Esophagus squamous epithelium (tissue), 5 donors: ENCODE measurements at regions not wholly inside any gene's neighbourhood (a gene's known extent, or its start where the extent isn't known, plus 50 kb on each side); places are given as distances from the start of the nearest gene placed in this dataset.

ENCODE experiments used
- DNase-seq: peaks from one replicate; lab custom pipeline; 2025; lab: John Stamatoyannopoulos, UW
- H3K27ac ChIP-seq, 4 donors: fragments of 200-600 bp; sonication (generic); one replicate each; pipeline ENCODE4 v1.5.1; 2016 to 2019; ENCODE audit warnings: mild to moderate bottlenecking in 1 of 4
- H3K27me3 ChIP-seq, 4 donors: fragments of 200-600 bp; sonication (generic); 1 replicate in 3 of 4; 2 replicates in 1 of 4; pipeline versions ENCODE4 v1.5.1 to v1.6.0; 2017 to 2021; ENCODE audit warnings: antibody characterized with exemption in 1 of 4
- H3K36me3 ChIP-seq, 3 donors: fragments of 200-600 bp; sonication (generic); one replicate each; pipeline ENCODE4 v1.5.1; 2016 to 2019
- H3K4me1 ChIP-seq, 3 donors: fragments of 200-600 bp; sonication (generic); one replicate each; pipeline ENCODE4 v1.5.1; 2017 to 2019
- H3K4me3 ChIP-seq, 4 donors: fragments of 200-600 bp; sonication (generic); 1 replicate in 3 of 4; 2 replicates in 1 of 4; pipeline ENCODE4 v1.5.1; 2016 to 2019; ENCODE audit warnings: mild to moderate bottlenecking in 2 of 4, moderate library complexity in 1 of 4
- H3K9me3 ChIP-seq, 3 donors: fragments of 200-600 bp; sonication (generic); one replicate each; pipeline ENCODE4 v1.5.1; 2016 to 2019
- POLR2A ChIP-seq, 4 donors: fragments of 450-650 bp; IDR thresholded peaks; one replicate each; pipeline ENCODE4 v1.6.1; 2017; ENCODE audit warnings: antibody characterized with exemption in 4 of 4, mild to moderate bottlenecking in 4 of 4, moderate library complexity in 3 of 4
- WGBS, 2 donors: methylation state at CpG; one replicate each; pipeline ENCODE4 v1.1.5; 2018; 5-methylcytosine and 5-hydroxymethylcytosine counted together
- intact Hi-C: fragments of 100-400 bp; cut with DNase I; formaldehyde crosslinking; loops from one replicate; pipeline ENCODE4 v1.15.0; 2022
- TF ChIP-seq, protein P1 (sequence below), 6 experiments: fragments of 450-650 bp in 4 of 6; fragments of 200-600 bp in 2 of 6; sonication (generic) in 2 of 6; IDR thresholded peaks; one replicate each; pipeline ENCODE4 v1.5.1; 2016 to 2019; ENCODE audit warnings: antibody characterized with exemption in 6 of 6, mild to moderate bottlenecking in 4 of 6, moderate library complexity in 4 of 6
- donor health status: DM: yes; HTN: yes; CAD: no.

DNA sequence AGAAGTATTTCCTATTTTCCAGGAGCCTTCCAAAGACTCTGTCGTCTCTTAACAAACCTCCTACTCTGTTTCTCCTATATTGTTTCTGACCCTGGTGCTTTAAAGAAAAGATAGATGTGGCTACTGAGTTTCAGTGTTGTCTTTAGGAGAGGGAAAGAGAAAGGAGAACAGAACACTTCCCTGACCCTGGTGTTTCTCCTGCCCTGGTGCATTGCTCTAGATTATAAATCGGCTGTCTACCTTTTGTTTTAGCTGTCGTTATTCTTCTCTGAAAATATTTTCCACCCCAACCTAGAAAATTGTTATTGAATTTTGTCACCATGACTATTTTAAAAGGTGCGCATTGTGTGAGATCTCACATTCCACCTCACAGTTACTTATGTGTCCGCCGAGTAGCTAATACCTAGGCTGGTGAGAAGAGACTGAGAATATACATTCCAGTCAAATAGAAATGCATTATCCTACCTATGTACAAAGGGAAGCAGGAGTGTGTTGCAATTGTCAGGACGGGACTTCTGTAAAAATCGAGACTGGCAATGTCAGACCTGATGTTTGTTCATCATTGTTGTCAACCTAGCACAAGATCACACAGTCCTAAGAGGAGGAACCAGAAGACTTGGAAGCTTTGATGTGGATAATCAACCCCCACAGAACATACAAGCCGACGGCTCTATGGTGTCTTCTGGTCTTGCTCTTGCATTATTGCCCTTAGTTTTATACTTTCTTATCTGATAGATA, 108.7 kb upstream of the SLC38A4 start:
- Histone ChIP-seq H3K36me3 (no peaks in the 10 kb centered on the region), H3K27me3 (no peaks in the 10 kb centered on the region), H3K4me1 (peaks cover 0 to 20% (median 0%) of the 10 kb centered on the region in 3 donors), H3K27ac (no peak overlapping the region), H3K4me3 (no peak overlapping the region), H3K9me3 (no peaks in the 10 kb centered on the region)
- TF ChIP-seq, protein P1, sequence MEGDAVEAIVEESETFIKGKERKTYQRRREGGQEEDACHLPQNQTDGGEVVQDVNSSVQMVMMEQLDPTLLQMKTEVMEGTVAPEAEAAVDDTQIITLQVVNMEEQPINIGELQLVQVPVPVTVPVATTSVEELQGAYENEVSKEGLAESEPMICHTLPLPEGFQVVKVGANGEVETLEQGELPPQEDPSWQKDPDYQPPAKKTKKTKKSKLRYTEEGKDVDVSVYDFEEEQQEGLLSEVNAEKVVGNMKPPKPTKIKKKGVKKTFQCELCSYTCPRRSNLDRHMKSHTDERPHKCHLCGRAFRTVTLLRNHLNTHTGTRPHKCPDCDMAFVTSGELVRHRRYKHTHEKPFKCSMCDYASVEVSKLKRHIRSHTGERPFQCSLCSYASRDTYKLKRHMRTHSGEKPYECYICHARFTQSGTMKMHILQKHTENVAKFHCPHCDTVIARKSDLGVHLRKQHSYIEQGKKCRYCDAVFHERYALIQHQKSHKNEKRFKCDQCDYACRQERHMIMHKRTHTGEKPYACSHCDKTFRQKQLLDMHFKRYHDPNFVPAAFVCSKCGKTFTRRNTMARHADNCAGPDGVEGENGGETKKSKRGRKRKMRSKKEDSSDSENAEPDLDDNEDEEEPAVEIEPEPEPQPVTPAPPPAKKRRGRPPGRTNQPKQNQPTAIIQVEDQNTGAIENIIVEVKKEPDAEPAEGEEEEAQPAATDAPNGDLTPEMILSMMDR (IDR thresholded peaks at IDR 0.05) = no peak
- no peak for TF ChIP-seq POLR2A (IDR thresholded peaks at IDR 0.05)
- 74 to 78% methylated on average over 10 of the region's 10 CpGs for WGBS, 2 donors
- no peak for DNase-seq
- intact Hi-C loops = loop anchor here (5.0 to 10.0 kb wide), 2 partner anchors 257 to 780 kb away; no protein-coding TSS in a partner anchor

DNA sequence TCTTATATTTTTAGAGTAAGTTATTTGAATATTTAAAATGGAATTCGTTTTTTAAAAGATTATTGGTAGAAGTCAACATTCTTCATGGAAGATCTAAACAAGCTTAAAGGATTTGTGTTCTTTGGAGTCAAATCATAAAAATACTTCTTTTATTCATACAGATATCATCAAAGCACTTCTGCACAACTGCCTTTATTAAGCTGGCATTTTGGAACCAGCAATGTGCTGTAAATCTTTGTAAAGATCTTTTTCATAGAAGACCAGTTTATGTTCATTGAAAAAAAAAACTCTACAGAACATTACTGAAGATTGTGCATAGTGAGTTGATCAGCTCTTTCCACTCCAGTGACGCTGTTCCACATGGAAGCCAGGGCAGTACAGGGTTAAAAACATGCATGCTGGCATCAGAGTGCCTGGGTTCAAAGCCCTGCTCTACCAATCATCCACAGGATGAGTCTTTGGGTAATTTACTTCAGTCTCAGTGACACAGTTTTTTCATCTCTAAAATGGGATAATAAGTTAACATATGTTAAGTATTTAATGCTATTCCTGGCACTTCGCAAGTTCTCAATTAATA, 109.6 kb upstream of the SLC38A4 start:
- H3K4me3 ChIP-seq = no peak overlapping the region
- 81 to 85% methylated on average over 3 of the region's 3 CpGs for WGBS, 2 donors
- intact Hi-C loops = loop anchor here (10.0 kb wide), 1 partner anchor 781 kb away; no protein-coding TSS in a partner anchor
- no peaks in the 10 kb centered on the region for H3K36me3 ChIP-seq
- H3K27ac ChIP-seq = no peak overlapping the region
- no peaks in the 10 kb centered on the region for H3K9me3 ChIP-seq
- H3K27me3 ChIP-seq = no peaks in the 10 kb centered on the region
- TF ChIP-seq, protein P1 (IDR thresholded peaks at IDR 0.05) = no peak
- no peak for TF ChIP-seq POLR2A (IDR thresholded peaks at IDR 0.05)
- DNase-seq = no peak
- peaks cover 0 to 20% (median 0%) of the 10 kb centered on the region in 3 donors for H3K4me1 ChIP-seq

DNA sequence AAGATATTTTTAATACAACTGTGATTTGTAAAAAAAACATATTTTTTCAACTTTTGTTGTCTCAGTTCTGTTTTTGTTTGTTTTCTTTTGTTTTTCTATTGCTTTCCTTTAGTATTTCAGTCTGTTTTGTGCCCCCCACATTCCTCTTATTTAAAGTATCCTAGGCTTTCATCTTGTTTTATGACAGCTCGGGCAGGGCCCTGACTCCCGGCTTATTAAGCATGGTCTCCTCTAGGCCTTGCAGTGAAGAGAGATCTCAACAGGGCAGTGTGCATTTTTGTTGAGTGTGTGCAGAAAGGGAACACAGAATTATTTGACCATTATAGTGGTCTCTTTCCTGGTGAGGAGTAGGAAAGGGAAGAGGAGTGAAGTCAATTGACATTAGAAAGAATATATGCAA, 110.2 kb upstream of the SLC38A4 start:
- TF ChIP-seq, protein P1 (IDR thresholded peaks at IDR 0.05) = no peak
- TF ChIP-seq POLR2A (IDR thresholded peaks at IDR 0.05) = no peak
- Histone ChIP-seq H3K9me3 (no peaks in the 10 kb centered on the region), H3K4me3 (no peak overlapping the region), H3K36me3 (no peaks in the 10 kb centered on the region), H3K27me3 (no peaks in the 10 kb centered on the region), H3K4me1 (peaks cover 0 to 20% (median 0%) of the 10 kb centered on the region in 3 donors), H3K27ac (no peak overlapping the region)
- intact Hi-C loops = loop anchor here (10.0 kb wide), 1 partner anchor 781 kb away; no protein-coding TSS in a partner anchor
- 45 to 51% methylated on average over 2 of the region's 2 CpGs for WGBS, 2 donors
- no peak for DNase-seq

DNA sequence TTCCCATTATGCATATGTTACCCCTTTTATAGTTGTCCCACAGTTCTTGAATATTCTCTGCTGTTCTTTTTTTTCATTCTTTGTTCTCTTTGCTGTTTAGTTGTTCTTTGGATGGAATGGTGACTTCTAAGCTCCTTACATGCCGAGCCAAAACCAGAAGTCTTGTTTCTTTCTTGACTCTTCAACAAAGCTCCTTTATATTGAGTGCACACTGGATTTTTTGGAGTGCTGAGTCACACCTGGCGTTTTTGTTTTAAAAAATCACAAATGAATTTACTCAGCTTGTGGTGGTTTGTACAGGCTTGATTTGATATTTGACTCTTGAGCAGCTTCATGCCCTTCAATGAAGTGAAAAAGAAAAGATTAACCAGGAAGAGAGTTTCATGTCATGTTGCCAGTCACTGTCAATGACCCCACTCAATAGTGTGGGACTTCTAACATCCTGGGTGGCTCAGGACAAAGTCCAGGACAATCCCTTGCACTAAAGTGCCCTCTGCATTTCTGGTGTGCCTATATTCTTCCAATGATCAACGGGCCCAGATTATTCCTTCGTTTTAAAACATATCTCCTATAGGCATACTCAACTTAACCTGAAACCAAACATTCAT, 112.4 kb upstream of the SLC38A4 start:
- no peaks in the 10 kb centered on the region for H3K9me3 ChIP-seq
- no peak overlapping the region for H3K4me3 ChIP-seq
- peak overlapping the region in 3 of 4 donors; percentile 30 to 68 (median 37) for H3K27ac ChIP-seq
- TF ChIP-seq POLR2A (IDR thresholded peaks at IDR 0.05) = no peak
- TF ChIP-seq, protein P1 (IDR thresholded peaks at IDR 0.05) = no peak
- 37 to 60% methylated on average over 4 of the region's 4 CpGs for WGBS, 2 donors
- peaks cover 0 to 20% (median 0%) of the 10 kb centered on the region in 3 donors for H3K4me1 ChIP-seq
- no peak for DNase-seq
- intact Hi-C loops = loop anchor here (10.0 kb wide), 1 partner anchor 783 kb away; no protein-coding TSS in a partner anchor
- H3K27me3 ChIP-seq = no peaks in the 10 kb centered on the region
- no peaks in the 10 kb centered on the region for H3K36me3 ChIP-seq

DNA sequence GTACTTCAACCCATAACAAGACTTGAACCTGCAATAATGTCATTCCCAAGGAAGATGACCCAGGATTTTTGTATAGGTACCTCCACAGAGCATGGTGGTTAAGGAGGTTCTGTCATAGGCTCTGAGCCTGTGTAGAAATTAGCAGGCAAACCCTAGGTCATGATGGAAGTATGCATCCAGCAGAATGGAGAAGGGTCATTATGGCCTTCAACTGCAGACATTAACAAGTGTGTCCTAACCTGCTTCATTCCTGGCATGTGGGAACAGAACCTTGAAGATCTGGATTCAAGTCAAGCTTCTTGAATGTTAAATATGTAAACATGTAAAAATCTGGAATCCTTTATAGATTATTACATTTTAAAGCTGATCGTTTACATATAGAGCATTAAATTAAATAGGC, 116.2 kb upstream of the SLC38A4 start:
- Histone ChIP-seq H3K27ac (no peak overlapping the region), H3K4me3 (no peak overlapping the region), H3K27me3 (no peaks in the 10 kb centered on the region), H3K4me1 (peaks cover 0 to 13% (median 0%) of the 10 kb centered on the region in 3 donors), H3K36me3 (no peaks in the 10 kb centered on the region), H3K9me3 (no peaks in the 10 kb centered on the region)
- whole genome bisulfite sequencing, 2 donors = 36 to 44% methylated on average over 1 of the region's 1 CpG
- intact Hi-C loops = no loop called here
- TF ChIP-seq, protein P1 (IDR thresholded peaks at IDR 0.05) = no peak
- TF ChIP-seq POLR2A (IDR thresholded peaks at IDR 0.05) = no peak
- no peak for DNase-seq
